HG02870 (cell line): ENCODE measurements at regions not wholly inside any gene's neighbourhood (a gene's known extent, or its start where the extent isn't known, plus 50 kb on each side); places are given as distances from the start of the nearest gene placed in this dataset.

ENCODE experiments used
- ATAC-seq: cut with Tn5 transposase; IDR thresholded peaks from one replicate; pipeline ENCODE4 v1.9.1; 2021; ENCODE audit warnings: mild to moderate bottlenecking, moderate library complexity; ENCODE audit not compliant: unreplicated experiment

- peak; percentile 63 for ATAC-seq
Observed at GRCh38 chr9:115209601-115210306, 91.8 kb upstream of the TNC start.

GRCh38 chr9:115210699-115211098 lies 92.7 kb upstream of the TNC start:
- ATAC-seq: no peak

GRCh38 chr9:115211413-115212124 lies 93.6 kb upstream of the TNC start:
- peak; percentile 53 for ATAC-seq

GRCh38 chr9:115212125-115212605 lies 94.2 kb upstream of the TNC start:
- no peak for ATAC-seq

- no peak for ATAC-seq
Observed at GRCh38 chr9:115212832-115213231, 94.9 kb upstream of the TNC start.

- ATAC-seq: no peak
Observed at GRCh38 chr9:115213818-115214334, 95.9 kb upstream of the TNC start.

GRCh38 chr9:115216873-115217272 lies 98.9 kb upstream of the TNC start:
- no peak for ATAC-seq

- ATAC-seq: no peak
Observed at GRCh38 chr9:115220319-115221005, 102.5 kb upstream of the TNC start.

- ATAC-seq: no peak
Observed at GRCh38 chr9:115223471-115223870, 105.5 kb upstream of the TNC start.

GRCh38 chr9:115225459-115226116 lies 107.6 kb upstream of the TNC start:
- no peak for ATAC-seq

GRCh38 chr9:115226152-115226551 lies 108.2 kb upstream of the TNC start:
- no peak for ATAC-seq

GRCh38 chr9:115229496-115229895 lies 111.5 kb upstream of the TNC start:
- no peak for ATAC-seq

GRCh38 chr9:115230924-115231515 lies 113.1 kb upstream of the TNC start:
- ATAC-seq: no peak

GRCh38 chr9:115232181-115232774 lies 114.3 kb upstream of the TNC start:
- no peak for ATAC-seq

- peak; percentile 81 for ATAC-seq
Observed at GRCh38 chr9:115234094-115234493, 116.1 kb upstream of the TNC start.

GRCh38 chr9:115235221-115235620 lies 117.3 kb upstream of the TNC start:
- ATAC-seq: no peak

- no peak for ATAC-seq
Observed at GRCh38 chr9:115237385-115237998, 119.5 kb upstream of the TNC start.

- no peak for ATAC-seq
Observed at GRCh38 chr9:115240676-115241075, 122.7 kb upstream of the TNC start.

GRCh38 chr9:115241641-115242040 lies 123.7 kb upstream of the TNC start:
- ATAC-seq: no peak

- ATAC-seq: no peak
Observed at GRCh38 chr9:115249488-115249887, 131.5 kb upstream of the TNC start.
